Mucosa of descending colon (tissue), 3 donors: ENCODE measurements at regions not wholly inside any gene's neighbourhood (a gene's known extent, or its start where the extent isn't known, plus 50 kb on each side); places are given as distances from the start of the nearest gene placed in this dataset.

Experiments used
- ATAC-seq: fragments of 200-7000 bp; cut with Tn5 transposase; one replicate; pipeline ENCODE4 v1.9.1; 2020; ENCODE audit warnings: mild to moderate bottlenecking, moderate library complexity
- DNase-seq, 3 donors: peaks; one replicate each; pipeline ENCODE4 v3.0.0-alpha.2; 2020
- H3K36me3 ChIP-seq: fragments of 200-600 bp; one replicate; pipeline ENCODE4 v1.8.0; 2021; ENCODE audit warnings: low read depth, mild to moderate bottlenecking
- H3K4me1 ChIP-seq: fragments of 200-600 bp; one replicate; pipeline ENCODE4 v1.8.0; 2021; ENCODE audit warnings: low read depth, mild to moderate bottlenecking
- H3K4me3 ChIP-seq: fragments of 200-600 bp; one replicate; pipeline ENCODE4 v1.8.0; 2021; ENCODE audit warnings: mild to moderate bottlenecking
- H3K9me3 ChIP-seq: fragments of 200-600 bp; one replicate; pipeline ENCODE4 v1.8.0; 2021; ENCODE audit warnings: mild to moderate bottlenecking
- intact Hi-C, 2 donors: fragments of 100-400 bp; cut with DNase I in 1 of 2; cut with micrococcal nuclease in 1 of 2; formaldehyde crosslinking; loops; one replicate each; pipeline versions ENCODE4 v1.11.0 to v1.11.1; 2022; cut with DNase I, micrococcal nuclease
- TF ChIP-seq, protein P1 (sequence below): fragments of 200-600 bp; IDR thresholded peaks from one replicate; pipeline ENCODE4 v1.8.0; 2022; ENCODE audit warnings: antibody characterized with exemption, mild to moderate bottlenecking
- donor health status: DM: no; HTN: no; CAD: no; lungs with moderate emphysema.
- donor health status: DM: no; HTN: no; CAD: no.
- donor health status: DM: no; HTN: yes; CAD: no.

DNA sequence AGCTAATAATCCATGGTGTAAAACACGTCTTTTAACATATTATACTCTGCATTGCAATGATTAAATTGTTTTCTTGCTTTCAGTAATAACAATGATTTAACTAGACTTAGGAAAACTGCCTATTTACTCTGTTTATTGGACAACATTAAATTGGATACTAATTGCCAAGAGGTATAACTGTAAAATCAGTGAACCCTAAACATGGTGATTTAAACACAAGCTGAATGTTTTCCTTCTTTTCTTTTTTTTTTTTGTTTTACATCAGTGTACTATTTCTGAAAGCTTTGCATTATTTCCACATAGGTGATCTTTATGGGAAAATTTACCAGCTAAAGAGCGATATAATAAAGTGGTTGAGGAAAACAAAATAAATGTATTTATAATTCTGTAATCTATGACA is 276.7 kb downstream of the PCDH7 start:
- intact Hi-C loops, result no loop called here
- DNase-seq, result no peak
- TF ChIP-seq, protein P1, sequence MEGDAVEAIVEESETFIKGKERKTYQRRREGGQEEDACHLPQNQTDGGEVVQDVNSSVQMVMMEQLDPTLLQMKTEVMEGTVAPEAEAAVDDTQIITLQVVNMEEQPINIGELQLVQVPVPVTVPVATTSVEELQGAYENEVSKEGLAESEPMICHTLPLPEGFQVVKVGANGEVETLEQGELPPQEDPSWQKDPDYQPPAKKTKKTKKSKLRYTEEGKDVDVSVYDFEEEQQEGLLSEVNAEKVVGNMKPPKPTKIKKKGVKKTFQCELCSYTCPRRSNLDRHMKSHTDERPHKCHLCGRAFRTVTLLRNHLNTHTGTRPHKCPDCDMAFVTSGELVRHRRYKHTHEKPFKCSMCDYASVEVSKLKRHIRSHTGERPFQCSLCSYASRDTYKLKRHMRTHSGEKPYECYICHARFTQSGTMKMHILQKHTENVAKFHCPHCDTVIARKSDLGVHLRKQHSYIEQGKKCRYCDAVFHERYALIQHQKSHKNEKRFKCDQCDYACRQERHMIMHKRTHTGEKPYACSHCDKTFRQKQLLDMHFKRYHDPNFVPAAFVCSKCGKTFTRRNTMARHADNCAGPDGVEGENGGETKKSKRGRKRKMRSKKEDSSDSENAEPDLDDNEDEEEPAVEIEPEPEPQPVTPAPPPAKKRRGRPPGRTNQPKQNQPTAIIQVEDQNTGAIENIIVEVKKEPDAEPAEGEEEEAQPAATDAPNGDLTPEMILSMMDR, result no peak
- ATAC-seq, result no peak
- H3K9me3 ChIP-seq, result no peaks in the 10 kb centered on the region
- no peaks in the 10 kb centered on the region for H3K36me3 ChIP-seq
- H3K4me1 ChIP-seq, result no peaks in the 10 kb centered on the region
- no peak overlapping the region for H3K4me3 ChIP-seq

DNA sequence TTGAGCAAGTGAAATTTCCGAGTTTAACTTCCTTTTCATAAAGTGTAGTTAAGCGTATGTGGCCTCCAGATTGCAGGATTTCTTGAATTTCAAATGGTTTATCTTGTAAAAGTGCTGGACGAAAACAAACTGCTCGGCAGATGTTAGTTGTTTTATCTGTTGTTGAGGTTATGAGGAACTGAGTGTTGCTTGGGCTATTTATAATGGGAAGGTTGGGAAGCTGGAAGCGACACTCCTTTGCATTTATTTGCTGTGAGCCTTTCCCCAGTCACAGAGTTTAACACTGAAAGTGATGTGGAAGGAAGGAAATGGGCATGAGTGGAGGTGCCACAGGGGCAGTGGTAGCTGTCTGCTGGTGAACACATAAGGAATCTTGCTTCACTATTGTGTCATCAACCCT is 284.9 kb downstream of the PCDH7 start:
- Histone ChIP-seq H3K4me3 (no peak overlapping the region), H3K9me3 (no peaks in the 10 kb centered on the region), H3K4me1 (no peaks in the 10 kb centered on the region), H3K36me3 (no peaks in the 10 kb centered on the region)
- TF ChIP-seq, protein P1, result no peak
- ATAC-seq, result no peak
- no peak for DNase-seq
- intact Hi-C loops, result no loop called here

DNA sequence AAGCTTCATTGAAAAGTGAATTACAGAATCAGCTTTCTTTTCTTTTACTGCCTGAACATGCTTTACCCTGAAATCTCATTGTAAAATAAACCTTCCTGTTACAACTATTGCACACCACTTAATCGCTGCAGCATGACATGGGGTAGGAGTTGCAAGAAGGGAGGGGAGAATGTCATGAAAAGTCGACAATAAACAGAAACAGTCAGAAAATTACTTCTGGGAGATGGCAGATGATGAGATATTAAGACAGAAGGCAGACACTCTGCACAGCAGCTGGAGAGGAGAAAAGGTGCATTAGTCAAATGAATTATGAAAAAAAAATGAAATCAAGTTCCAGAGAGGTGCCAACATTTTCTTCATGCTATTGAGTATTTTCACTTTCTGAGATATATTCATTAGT is 287.7 kb downstream of the PCDH7 start:
- H3K4me1 ChIP-seq, result no peaks in the 10 kb centered on the region
- intact Hi-C loops, result no loop called here
- ATAC-seq (no peak), DNase-seq (no peak)
- TF ChIP-seq, protein P1, result no peak
- no peaks in the 10 kb centered on the region for H3K36me3 ChIP-seq
- H3K4me3 ChIP-seq, result no peak overlapping the region
- H3K9me3 ChIP-seq, result no peaks in the 10 kb centered on the region

DNA sequence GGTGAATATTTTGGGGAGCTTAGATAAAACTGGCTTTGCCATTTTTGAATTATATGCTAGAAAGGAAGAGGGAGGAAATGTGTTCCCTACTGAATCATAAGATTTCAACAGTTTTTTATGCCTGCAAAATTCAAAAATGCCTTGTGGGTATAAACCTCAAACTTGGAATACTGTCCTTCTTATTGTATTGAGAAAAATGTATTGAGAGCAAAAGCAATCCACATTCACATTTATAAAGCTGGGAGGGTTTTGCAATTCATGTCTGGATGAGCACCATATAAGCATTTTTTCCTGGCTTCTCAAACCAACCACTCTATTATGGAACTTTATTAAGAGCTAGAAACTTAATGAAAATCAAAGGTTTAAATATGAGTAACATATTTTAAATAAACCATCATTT is 289.8 kb downstream of the PCDH7 start:
- Histone ChIP-seq H3K4me1 (no peaks in the 10 kb centered on the region), H3K4me3 (no peak overlapping the region), H3K36me3 (no peaks in the 10 kb centered on the region), H3K9me3 (no peaks in the 10 kb centered on the region)
- intact Hi-C loops, result no loop called here
- TF ChIP-seq, protein P1, result no peak
- DNase-seq, result no peak
- no peak for ATAC-seq

DNA sequence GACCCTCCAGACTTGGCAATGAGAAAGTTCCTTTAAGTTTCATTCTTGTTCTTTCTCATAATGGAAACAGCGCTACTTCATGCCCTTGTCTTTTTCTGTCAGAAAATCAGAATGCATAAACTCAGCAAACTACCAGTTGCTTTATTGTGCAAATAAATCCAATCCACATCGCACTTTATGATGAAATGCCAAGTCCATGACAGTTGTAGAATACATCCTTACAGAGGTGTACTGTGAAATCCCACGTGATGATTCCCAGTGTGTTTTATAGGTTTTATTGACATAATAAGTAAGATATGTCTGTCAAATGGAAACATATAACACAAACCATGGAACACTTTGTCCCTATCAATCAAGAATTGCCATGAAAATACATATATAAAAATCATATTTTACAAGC is 295.0 kb downstream of the PCDH7 start:
- TF ChIP-seq, protein P1, result no peak
- Histone ChIP-seq H3K9me3 (no peaks in the 10 kb centered on the region), H3K4me1 (no peaks in the 10 kb centered on the region), H3K4me3 (no peak overlapping the region), H3K36me3 (no peaks in the 10 kb centered on the region)
- DNase-seq (no peak), ATAC-seq (no peak)
- intact Hi-C loops, result no loop called here

DNA sequence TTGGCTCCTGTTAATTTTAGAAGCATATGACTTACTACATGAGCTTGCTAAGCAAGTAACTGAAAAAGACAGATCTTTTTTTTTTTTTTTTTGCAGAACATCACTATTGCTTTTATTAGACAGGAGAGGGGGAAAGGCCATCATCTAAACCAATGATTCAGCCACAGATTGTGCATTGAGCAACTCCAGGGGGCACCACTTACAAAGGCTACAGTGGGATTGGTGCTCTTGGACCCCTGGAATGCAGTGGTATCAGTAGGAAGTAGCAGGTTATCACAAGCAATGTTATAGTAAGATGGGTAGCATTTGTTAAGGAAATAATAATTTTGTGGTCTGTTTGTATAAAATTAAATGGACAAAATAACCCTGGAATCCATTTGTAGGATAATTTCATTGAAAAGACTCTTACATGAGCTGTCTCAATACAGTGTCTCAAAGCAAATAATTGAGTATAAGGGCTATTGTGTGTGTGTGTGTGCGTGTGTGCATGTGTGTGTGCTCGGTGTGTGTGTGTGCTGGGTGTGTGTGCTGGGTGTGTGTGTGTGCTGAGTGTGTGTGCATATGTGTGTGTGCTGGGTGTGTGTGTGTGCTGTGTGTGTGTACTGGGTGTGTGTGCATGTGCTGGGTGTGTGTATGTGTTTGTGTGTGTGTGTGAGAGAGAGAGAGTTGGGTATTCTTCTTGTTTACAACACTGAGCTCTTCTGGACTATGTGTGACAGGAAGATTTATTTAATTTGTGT is 296.3 kb downstream of the PCDH7 start:
- H3K4me3 ChIP-seq, result no peak overlapping the region
- no peaks in the 10 kb centered on the region for H3K36me3 ChIP-seq
- DNase-seq (no peak), ATAC-seq (no peak)
- TF ChIP-seq, protein P1, result no peak
- intact Hi-C loops, result no loop called here
- H3K9me3 ChIP-seq, result no peaks in the 10 kb centered on the region
- H3K4me1 ChIP-seq, result no peaks in the 10 kb centered on the region
